ENCODE measurements at regions not wholly inside any gene's neighbourhood (a gene's known extent, or its start where the extent isn't known, plus 50 kb on each side); places are given as distances from the start of the nearest gene placed in this dataset.

- Mint-ChIP-seq H3K27me3 (ENCODE audit: insufficient read depth) (peaks cover 11% of the 10 kb centered on the region), H3K4me3 (no peak overlapping the region), H3K27ac (no peak overlapping the region), H3K4me1 (ENCODE audit: low read depth) (peaks cover 1% of the 10 kb centered on the region; the same call in 1 of the 2 replicates), H3K9me3 (no peaks in the 10 kb centered on the region; the same call in 1 of the 2 replicates), H3K36me3 (ENCODE audit: low read depth) (no peaks in the 10 kb centered on the region)
- no peak for DNase-seq
- no peak for TF ChIP-seq CTCF (IDR thresholded peaks at IDR 0.05)
Observed at GRCh38 chr3:117671722-117672318, 962.2 kb downstream of the TUSC7 start.

- Mint-ChIP-seq H3K27ac (no peak overlapping the region), H3K4me3 (no peak overlapping the region), H3K9me3 (no peaks in the 10 kb centered on the region; the same call in 1 of the 2 replicates), H3K4me1 (ENCODE audit: low read depth) (no peaks in the 10 kb centered on the region), H3K27me3 (ENCODE audit: insufficient read depth) (peaks cover 6% of the 10 kb centered on the region), H3K36me3 (ENCODE audit: low read depth) (no peaks in the 10 kb centered on the region)
- no peak for TF ChIP-seq CTCF (IDR thresholded peaks at IDR 0.05)
- no peak for DNase-seq
Observed at GRCh38 chr3:117674321-117674720, 964.7 kb downstream of the TUSC7 start.

DNA sequence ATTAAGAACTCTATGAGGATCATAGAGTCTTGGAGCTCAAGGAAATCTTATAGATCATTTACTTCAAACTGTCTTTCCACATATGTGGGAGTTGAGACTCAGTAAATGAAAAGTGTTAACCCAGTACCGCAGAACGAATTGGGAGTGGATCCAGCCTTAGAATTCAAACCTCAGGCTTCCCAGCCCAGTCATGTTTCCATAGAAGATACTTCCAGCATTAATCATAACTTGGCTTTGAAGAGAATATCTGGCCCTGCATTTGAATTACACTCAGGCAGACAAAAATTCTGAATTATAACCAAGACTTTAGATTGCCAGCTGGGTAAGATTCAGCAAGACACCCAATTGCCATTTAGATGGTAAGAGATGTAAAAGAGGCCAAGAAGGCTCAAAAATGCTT is 972.0 kb downstream of the TUSC7 start:
- TF ChIP-seq CTCF (IDR thresholded peaks at IDR 0.05), result no peak
- peak; percentile 76 for DNase-seq
- Mint-ChIP-seq H3K27ac (peak overlapping the region; percentile 11; the same call in 1 of the 2 replicates), H3K27me3 (ENCODE audit: insufficient read depth) (no peaks in the 10 kb centered on the region), H3K4me3 (no peak overlapping the region), H3K4me1 (ENCODE audit: low read depth) (peaks cover 19% of the 10 kb centered on the region), H3K9me3 (no peaks in the 10 kb centered on the region), H3K36me3 (ENCODE audit: low read depth) (no peaks in the 10 kb centered on the region)

DNA sequence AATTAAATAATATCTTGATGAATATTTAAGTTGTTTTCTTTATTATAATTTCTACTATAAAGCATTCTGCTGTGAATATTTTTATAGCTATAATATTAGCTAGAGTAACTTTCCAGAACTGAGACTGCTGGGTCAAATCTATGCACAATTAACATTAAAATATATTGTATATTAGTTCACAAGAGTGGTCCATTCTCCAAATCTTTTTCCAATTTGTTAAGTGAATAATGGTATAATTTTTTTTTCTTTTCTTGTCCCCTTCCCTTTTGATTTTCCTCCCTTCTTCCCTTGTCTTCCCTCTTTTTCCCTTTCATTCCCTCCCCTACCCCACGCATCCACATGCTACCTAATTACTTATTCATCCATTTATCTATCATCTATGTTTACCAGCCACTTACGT is 977.5 kb downstream of the TUSC7 start:
- Mint-ChIP-seq H3K4me3 (no peak overlapping the region), H3K9me3 (no peaks in the 10 kb centered on the region; the same call in 1 of the 2 replicates)
- TF ChIP-seq CTCF (IDR thresholded peaks at IDR 0.05), result no peak

DNA sequence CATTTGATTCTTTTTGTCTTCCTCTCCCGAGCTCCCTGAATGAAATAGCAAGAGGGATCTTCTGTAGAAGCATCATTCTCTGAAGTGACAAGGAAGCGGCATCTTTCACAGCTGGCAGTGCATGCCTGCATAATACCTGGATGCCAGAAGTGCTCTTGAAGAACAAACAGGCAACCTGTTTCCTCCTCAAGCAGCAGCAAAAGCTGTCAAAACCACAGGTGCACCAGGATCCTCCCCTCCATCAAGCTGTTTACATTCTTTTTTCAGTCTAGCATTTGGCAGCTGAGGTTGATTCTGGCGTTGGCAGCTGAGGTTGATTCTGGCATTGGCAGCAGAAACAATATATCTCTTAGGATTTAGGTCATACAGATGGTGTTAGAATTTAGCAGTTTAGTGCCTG is 979.0 kb downstream of the TUSC7 start:
- Mint-ChIP-seq H3K36me3 (ENCODE audit: low read depth) (no peaks in the 10 kb centered on the region), H3K4me3 (no peak overlapping the region), H3K9me3 (no peaks in the 10 kb centered on the region; the same call in 1 of the 2 replicates), H3K4me1 (ENCODE audit: low read depth) (peaks cover 27% of the 10 kb centered on the region), H3K27me3 (ENCODE audit: insufficient read depth) (peaks cover 1% of the 10 kb centered on the region; the same call in 1 of the 2 replicates), H3K27ac (no peak overlapping the region)
- no peak for TF ChIP-seq CTCF (IDR thresholded peaks at IDR 0.05)
- no peak for DNase-seq

More for the DNA sequence above, 977.5 kb downstream of the TUSC7 start:
- H3K4me1 Mint-ChIP-seq (ENCODE audit: low read depth), result peaks cover 19% of the 10 kb centered on the region
- no peak overlapping the region for H3K27ac Mint-ChIP-seq
- DNase-seq, result no peak
- peaks cover 1% of the 10 kb centered on the region; the same call in 1 of the 2 replicates for H3K27me3 Mint-ChIP-seq (ENCODE audit: insufficient read depth)
- no peaks in the 10 kb centered on the region for H3K36me3 Mint-ChIP-seq (ENCODE audit: low read depth)
